ENCODE measurements at regions not wholly inside any gene's neighbourhood (a gene's known extent, or its start where the extent isn't known, plus 50 kb on each side); places are given as distances from the start of the nearest gene placed in this dataset.
"Not testable (repeated sequence)": the region's sequence is repeated elsewhere in the genome, so short reads cannot be mapped to it uniquely, and the experiment has no call there.

DNA sequence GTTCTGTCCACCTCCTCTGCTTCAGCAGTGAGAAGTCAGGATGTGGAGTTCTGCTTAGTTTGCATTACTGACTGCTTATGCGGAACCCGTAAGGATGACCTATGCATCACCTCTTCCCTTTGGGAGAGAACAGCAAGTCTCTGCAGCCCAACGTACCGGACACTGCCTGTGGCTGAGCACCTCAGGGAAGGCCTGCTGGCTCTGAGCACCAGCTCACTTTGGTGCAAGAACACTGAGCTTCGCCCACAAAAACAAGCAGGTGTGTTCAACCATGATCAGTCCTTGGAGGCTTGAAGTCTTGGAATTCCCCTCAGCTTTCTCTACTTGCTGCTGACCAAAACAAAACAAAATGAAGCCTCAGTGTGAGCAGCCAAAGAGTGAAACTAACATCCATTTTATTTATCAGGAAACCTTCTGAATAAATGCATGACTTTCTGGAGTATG lies 52.7 kb upstream of the NCK2 start:
- DNase-seq (ENCODE audit: extremely low read depth in 1 of 2, low read depth in 1 of 2): no peak

- DNase-seq (ENCODE audit: extremely low read depth in 1 of 2, low read depth in 1 of 2): no peak
These were observed 54.1 kb upstream of the NCK2 start for GRCh38 chr2:105690566-105690965.

DNA sequence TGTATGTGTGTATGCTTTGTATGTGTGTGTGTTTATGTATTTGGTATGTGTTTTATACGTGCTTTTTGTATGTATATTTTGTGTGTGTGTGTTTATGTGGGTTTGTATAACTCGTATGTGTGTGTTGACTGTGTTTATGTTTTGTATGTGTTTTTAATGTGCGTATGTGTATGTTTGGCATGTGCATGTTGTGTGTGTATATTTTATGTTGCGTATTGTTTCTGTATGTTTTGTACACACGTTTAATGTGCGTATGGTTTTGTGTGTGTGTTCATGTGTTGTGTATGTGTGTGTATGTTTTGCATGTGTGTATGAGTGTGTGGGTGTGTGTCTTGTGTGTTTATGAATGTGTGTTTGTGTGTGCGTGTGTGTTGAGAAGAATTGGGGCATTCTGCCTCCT lies 55.2 kb upstream of the NCK2 start:
- no peak for DNase-seq (ENCODE audit: extremely low read depth in 1 of 2, low read depth in 1 of 2)

DNA sequence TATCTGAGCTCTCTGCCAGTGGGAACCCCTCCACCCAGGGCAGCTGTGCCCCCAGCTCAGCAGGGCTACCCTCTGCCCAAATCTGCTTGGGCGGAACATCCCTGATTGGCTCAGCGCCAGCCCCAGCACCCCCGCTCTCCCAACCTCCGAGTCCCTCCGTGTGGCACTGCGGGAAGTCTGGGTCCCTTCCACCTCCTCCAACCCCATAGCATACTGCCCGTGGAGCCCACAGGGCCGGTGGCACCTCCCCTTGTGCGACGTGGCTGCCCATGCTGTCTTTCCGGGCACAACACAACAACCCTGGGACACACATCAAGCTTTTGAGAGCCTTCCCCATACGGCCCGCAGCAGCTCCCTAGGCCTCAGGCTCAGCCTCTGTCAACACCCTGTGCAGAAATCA lies 55.8 kb upstream of the NCK2 start:
- no peak for DNase-seq (ENCODE audit: extremely low read depth in 1 of 2, low read depth in 1 of 2)

DNA sequence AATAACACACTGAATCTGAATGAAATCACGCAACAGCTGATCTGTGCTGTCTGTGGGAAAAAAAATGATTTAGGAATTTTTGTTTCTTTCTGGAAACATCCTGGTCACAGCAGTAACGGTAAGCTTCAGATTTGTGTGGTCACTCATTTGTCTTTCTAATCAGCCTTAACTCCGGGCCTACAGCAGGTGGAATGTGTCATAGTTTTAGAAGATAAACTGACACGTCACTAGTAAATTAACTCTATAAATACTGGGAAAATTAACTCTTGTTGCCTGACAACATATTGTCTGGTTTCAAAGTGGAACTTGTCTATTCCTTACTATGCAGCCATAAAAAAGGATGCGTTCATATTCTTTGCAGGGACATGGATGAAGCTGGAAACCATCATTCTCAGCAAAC lies 58.1 kb upstream of the NCK2 start:
- no peak for DNase-seq (ENCODE audit: extremely low read depth in 1 of 2, low read depth in 1 of 2)

- no peak for DNase-seq (ENCODE audit: extremely low read depth in 1 of 2, low read depth in 1 of 2)
These were observed 61.7 kb upstream of the NCK2 start for GRCh38 chr2:105683011-105683492.

GRCh38 chr2:105682401-105682800 lies 62.3 kb upstream of the NCK2 start:
- no peak for DNase-seq (ENCODE audit: extremely low read depth in 1 of 2, low read depth in 1 of 2)

DNA sequence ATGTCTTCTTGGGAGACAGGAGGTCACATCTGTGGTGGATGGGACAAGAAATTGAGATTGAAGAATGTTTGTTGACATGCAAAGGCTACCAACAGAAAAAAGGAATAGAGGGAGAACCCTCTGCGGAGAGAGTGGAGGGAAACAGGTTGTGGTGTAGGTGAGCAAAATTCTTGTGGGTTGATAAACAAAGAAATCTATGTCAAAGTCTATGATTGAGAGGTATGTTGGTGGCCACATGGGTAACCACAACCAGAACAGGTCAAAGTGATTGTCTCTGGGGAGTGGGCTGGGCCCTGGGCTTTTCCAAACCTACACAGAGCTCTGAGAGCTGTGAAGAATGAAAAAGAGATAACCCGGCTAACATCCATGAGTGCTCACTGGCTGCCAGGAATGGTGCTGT lies 62.8 kb upstream of the NCK2 start:
- DNase-seq (ENCODE audit: extremely low read depth in 1 of 2, low read depth in 1 of 2): no peak

GRCh38 chr2:105680357-105680756 lies 64.4 kb upstream of the NCK2 start:
- no peak for DNase-seq (ENCODE audit: extremely low read depth in 1 of 2, low read depth in 1 of 2)

DNA sequence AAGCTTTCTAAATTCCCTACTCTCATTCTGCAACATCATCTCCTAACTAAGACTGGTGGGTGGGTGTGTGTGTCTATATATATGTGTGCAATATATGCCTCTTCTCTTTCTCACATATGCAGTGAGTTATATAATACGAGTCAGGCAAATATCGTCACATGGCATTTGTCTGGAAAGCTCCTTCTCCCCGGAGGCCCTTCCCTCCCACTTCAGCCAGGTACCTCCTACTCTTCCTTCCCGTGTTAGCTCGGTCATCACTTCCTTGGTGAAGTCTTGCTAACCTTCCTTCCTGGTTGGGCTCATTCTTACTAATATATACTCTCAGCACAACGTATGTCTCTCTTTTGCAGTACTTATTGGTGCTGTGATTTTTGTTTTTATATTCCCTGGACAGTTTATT lies 66.4 kb upstream of the NCK2 start:
- no peak for DNase-seq (ENCODE audit: extremely low read depth in 1 of 2, low read depth in 1 of 2)

GRCh38 chr2:105677901-105678300 lies 66.8 kb upstream of the NCK2 start:
- DNase-seq (ENCODE audit: extremely low read depth in 1 of 2, low read depth in 1 of 2): no peak

GRCh38 chr2:105675841-105676240 lies 68.9 kb upstream of the NCK2 start:
- no peak for DNase-seq (ENCODE audit: extremely low read depth in 1 of 2, low read depth in 1 of 2)

- DNase-seq (ENCODE audit: extremely low read depth in 1 of 2, low read depth in 1 of 2): peak; percentile 5 to 24
These were observed 69.7 kb upstream of the NCK2 start for GRCh38 chr2:105674859-105675541.

- DNase-seq (ENCODE audit: extremely low read depth in 1 of 2, low read depth in 1 of 2): no peak
These were observed 70.3 kb upstream of the NCK2 start for GRCh38 chr2:105674401-105674800.

GRCh38 chr2:105671156-105671555 lies 73.6 kb upstream of the NCK2 start:
- DNase-seq (ENCODE audit: extremely low read depth in 1 of 2, low read depth in 1 of 2): no peak

- DNase-seq (ENCODE audit: extremely low read depth in 1 of 2, low read depth in 1 of 2): no peak
These were observed 75.3 kb upstream of the NCK2 start for GRCh38 chr2:105669384-105669891.

GRCh38 chr2:105665480-105665879 lies 79.2 kb upstream of the NCK2 start:
- no peak for DNase-seq (ENCODE audit: extremely low read depth in 1 of 2, low read depth in 1 of 2)

- DNase-seq (ENCODE audit: extremely low read depth in 1 of 2, low read depth in 1 of 2): no peak
These were observed 84.2 kb upstream of the NCK2 start for GRCh38 chr2:105660489-105660888.

- not testable (repeated sequence) for DNase-seq (ENCODE audit: extremely low read depth in 1 of 2, low read depth in 1 of 2)
These were observed 88.7 kb upstream of the NCK2 start for GRCh38 chr2:105655723-105656606.

- no peak for DNase-seq (ENCODE audit: extremely low read depth in 1 of 2, low read depth in 1 of 2)
These were observed 89.5 kb upstream of the NCK2 start for GRCh38 chr2:105655244-105655643.

GRCh38 chr2:105654474-105655004 lies 90.2 kb upstream of the NCK2 start:
- no peak for DNase-seq (ENCODE audit: extremely low read depth in 1 of 2, low read depth in 1 of 2)

- no peak for DNase-seq (ENCODE audit: extremely low read depth in 1 of 2, low read depth in 1 of 2)
These were observed 91.4 kb upstream of the NCK2 start for GRCh38 chr2:105653302-105653701.
